HCT116 (cell line): ENCODE measurements at regions not wholly inside any gene's neighbourhood (a gene's known extent, or its start where the extent isn't known, plus 50 kb on each side); places are given as distances from the start of the nearest gene placed in this dataset.

Source experiments
- ATAC-seq: fragments of 200-7000 bp; cut with Tn5 transposase; 2 replicates; pipeline ENCODE4 v1.9.1; 2020; ENCODE audit warnings: mild to moderate bottlenecking, moderate library complexity
- BruUV-seq: library from RNA; stranded (reverse); fragments of 400-500 nt; replicated peaks from 2 replicates; lab custom pipeline; 2021; lab: Mats Ljungman, UMichigan
- CTCF ChIA-PET: fragments of 300-600 bp; sonication (Branson Sonifier 250); formaldehyde crosslinking; loops from one replicate; lab custom pipeline; 2021; ENCODE audit warnings: antibody characterized with exemption; lab: Charles Lee
- POLR2A ChIA-PET: fragments of 300-600, 350-600 bp; sonication (Branson Sonifier 250); formaldehyde crosslinking; loops from one replicate; lab custom pipeline; 2021; ENCODE audit warnings: antibody characterized with exemption; lab: Charles Lee
- RAD21 ChIA-PET, 2 experiments: fragments of 300-600 bp; sonication (Branson Sonifier 250); formaldehyde crosslinking; loops; one replicate each; lab custom pipeline; 2023; ENCODE audit warnings: low total read pairs in 2 of 2; ENCODE audit not compliant: uncharacterized antibody in 2 of 2, unreplicated experiment in 2 of 2, low non-redundant PET in 1 of 2; lab: Charles Lee
- DNase-seq: peaks from one replicate; pipeline ENCODE4 v3.0.0-alpha.2; 2010; ENCODE audit warnings: low read depth, low spot score
- H2AFZ ChIP-seq: fragments of 200-600 bp; shearing (Covaris generic), sonication (generic); 2 replicates; pipeline ENCODE4 v1.6.1; 2017; ENCODE audit warnings: low read depth, mixed run types, mixed read lengths, antibody characterized with exemption, low read length; ENCODE audit not compliant: poor library complexity, severe bottlenecking
- H3K27ac ChIP-seq: 2 replicates; pipeline ENCODE4 v1.5.1; 2012; ENCODE audit warnings: low read depth, low read length
- H3K27me3 ChIP-seq: fragments of 200-600 bp; sonication (generic); 2 replicates; pipeline ENCODE4 v1.6.1; 2016; ENCODE audit warnings: mixed run types, low read length, mixed read lengths; ENCODE audit not compliant: insufficient read depth
- H3K36me3 ChIP-seq, 2 experiments: fragments of 200-500 bp in 1 of 2; fragments of 200-600 bp in 1 of 2; sonication (Bioruptor generic) in 1 of 2; sonication (generic) in 1 of 2; 2 replicates each; pipeline versions ENCODE4 v1.5.1 to v1.6.1; 2014 to 2016; ENCODE audit warnings: low read length in 2 of 2, inconsistent platforms in 1 of 2, mixed read lengths in 1 of 2, mixed run types in 1 of 2; ENCODE audit not compliant: insufficient read depth in 2 of 2, control insufficient read depth in 1 of 2
- H3K4me1 ChIP-seq, 2 experiments: fragments of 200-600 bp in 1 of 2; sonication (generic) in 1 of 2; 2 replicates each; pipeline versions ENCODE4 v1.5.1 to v1.6.1; 2012 to 2017; ENCODE audit warnings: low read length in 2 of 2, inconsistent platforms in 1 of 2, mild to moderate bottlenecking in 1 of 2, mixed read lengths in 1 of 2, mixed run types in 1 of 2, moderate library complexity in 1 of 2; ENCODE audit not compliant: insufficient read depth in 2 of 2, control insufficient read depth in 1 of 2
- H3K4me2 ChIP-seq: fragments of 200-600 bp; sonication (generic); 2 replicates; pipeline ENCODE4 v1.6.1; 2017; ENCODE audit warnings: mixed run types, low read length, mixed read lengths
- H3K4me3 ChIP-seq, 2 experiments: fragments of 200-600 bp in 1 of 2; sonication (generic) in 1 of 2; replicated peaks in 1 of 2; 2 replicates each; pipeline ENCODE4 v1.5.1; 2011 to 2016; ENCODE audit warnings: low read length in 2 of 2, control low read depth in 1 of 2, low read depth in 1 of 2, mild to moderate bottlenecking in 1 of 2, mixed read lengths in 1 of 2, mixed run types in 1 of 2
- H3K79me2 ChIP-seq: fragments of 200-600 bp; sonication (generic); 2 replicates; pipeline ENCODE4 v1.6.1; 2017; ENCODE audit warnings: mild to moderate bottlenecking, mixed run types, low read length, moderate library complexity, mixed read lengths; ENCODE audit not compliant: insufficient read depth
- H3K9ac ChIP-seq: fragments of 200-600 bp; sonication (generic); 2 replicates; pipeline ENCODE4 v1.6.1; 2016; ENCODE audit warnings: low read length, mixed read lengths
- H3K9me2 ChIP-seq: fragments of 200-600 bp; sonication (generic), shearing (Covaris generic); 2 replicates; pipeline ENCODE4 v1.6.1; 2017; ENCODE audit warnings: mixed run types, mild to moderate bottlenecking, moderate library complexity; ENCODE audit not compliant: insufficient read depth
- H3K9me3 ChIP-seq, 2 experiments: fragments of 200-500 bp in 1 of 2; fragments of 200-600 bp in 1 of 2; sonication (Bioruptor generic) in 1 of 2; sonication (generic) in 1 of 2; 2 replicates each; pipeline ENCODE4 v1.6.1; 2014 to 2017; ENCODE audit warnings: low read length in 2 of 2, mixed read lengths in 2 of 2, inconsistent platforms in 1 of 2, low read depth in 1 of 2, mild to moderate bottlenecking in 1 of 2, mixed run types in 1 of 2, moderate library complexity in 1 of 2; ENCODE audit not compliant: control insufficient read depth in 1 of 2, insufficient read depth in 1 of 2
- H4K20me1 ChIP-seq: fragments of 200-600 bp; sonication (generic), shearing (Covaris generic); 2 replicates; pipeline ENCODE4 v1.6.1; 2017; ENCODE audit warnings: mixed run types, mild to moderate bottlenecking, moderate library complexity; ENCODE audit not compliant: insufficient read depth
- ATF3 ChIP-seq: IDR thresholded peaks from 2 replicates; pipeline ENCODE4 v1.6.1; 2012
- CEBPB ChIP-seq: IDR thresholded peaks from 2 replicates; pipeline ENCODE4 v1.6.1; 2012; ENCODE audit warnings: low read depth
- CTCF ChIP-seq, 3 experiments: fragments of 200-600 bp in 1 of 3; sonication (generic) in 1 of 3; IDR thresholded peaks in 2 of 3; conservative IDR thresholded peaks in 1 of 3; 2 replicates each; pipeline ENCODE4 v1.5.1; 2012 to 2017; ENCODE audit warnings: low read depth in 2 of 3, low read length in 2 of 3, antibody characterized with exemption in 1 of 3, borderline replicate concordance in 1 of 3, control low read depth in 1 of 3, mild to moderate bottlenecking in 1 of 3, mixed read lengths in 1 of 3, mixed run types in 1 of 3, moderate library complexity in 1 of 3; ENCODE audit not compliant: insufficient read depth in 1 of 3
- ELF1 ChIP-seq: IDR thresholded peaks from 2 replicates; pipeline ENCODE4 v1.6.1; 2012; ENCODE audit warnings: low read depth, borderline replicate concordance
- EZH2 ChIP-seq: fragments of 200-600 bp; sonication (generic); IDR thresholded peaks from 2 replicates; pipeline ENCODE4 v1.6.1; 2017; ENCODE audit warnings: antibody characterized with exemption, mixed run types
- EZH2phosphoT487 ChIP-seq: fragments of 200-600 bp; IDR thresholded peaks from 2 replicates; pipeline ENCODE4 v1.6.1; 2018; ENCODE audit warnings: antibody characterized with exemption, borderline replicate concordance
- FOSL1 ChIP-seq: IDR thresholded peaks from 2 replicates; pipeline ENCODE4 v1.6.1; 2012; ENCODE audit warnings: low read depth
- MAX ChIP-seq: IDR thresholded peaks from 2 replicates; pipeline ENCODE4 v1.6.1; 2012
- POLR2A ChIP-seq: IDR thresholded peaks from 2 replicates; pipeline ENCODE4 v1.7.0; 2011; ENCODE audit warnings: borderline replicate concordance; ENCODE audit not compliant: insufficient read depth, insufficient read length; ENCODE audit errors: extremely low read depth
- POLR2AphosphoS5 ChIP-seq: IDR thresholded peaks from 2 replicates; pipeline ENCODE4 v1.6.1; 2011; ENCODE audit warnings: mild to moderate bottlenecking, low read depth, low read length, moderate library complexity
- RAD21 ChIP-seq: IDR thresholded peaks from 2 replicates; pipeline ENCODE4 v1.6.1; 2012; ENCODE audit warnings: low read depth, mild to moderate bottlenecking
- SIN3A ChIP-seq: IDR thresholded peaks from 2 replicates; pipeline ENCODE4 v1.6.1; 2012; ENCODE audit warnings: low read depth
- SRF ChIP-seq: IDR thresholded peaks from 2 replicates; pipeline ENCODE4 v1.6.1; 2012; ENCODE audit warnings: low read depth
- YY1 ChIP-seq: IDR thresholded peaks from 2 replicates; pipeline ENCODE4 v1.6.1; 2011; ENCODE audit warnings: low read length, low read depth, moderate library complexity, mild to moderate bottlenecking; ENCODE audit not compliant: insufficient replicate concordance; ENCODE audit errors: extremely low read depth
- ZBTB33 ChIP-seq: IDR thresholded peaks from 2 replicates; pipeline ENCODE4 v1.6.1; 2011; ENCODE audit warnings: mild to moderate bottlenecking, low read length, moderate library complexity; ENCODE audit not compliant: insufficient replicate concordance; ENCODE audit errors: extremely low read depth
- ZFX ChIP-seq: fragments of 450-650 bp; IDR thresholded peaks from 2 replicates; pipeline ENCODE4 v1.6.1; 2017
- intact Hi-C: fragments of 100-400 bp; cut with micrococcal nuclease; formaldehyde crosslinking; loops from 2 replicates; pipeline ENCODE4 v1.10.0; 2022

- no peak for TF ChIP-seq YY1
- TF ChIP-seq ZFX = no peak
- TF ChIP-seq MAX = no peak
- TF ChIP-seq ELF1 = no peak
- no peak for TF ChIP-seq ATF3
These were observed 87.4 kb upstream of the TNS3 start (continued) for GRCh38 chr7:47669178-47669891.

- H3K27me3 ChIP-seq = no peaks in the 10 kb centered on the region
- no peak for DNase-seq
- no peak overlapping the region for H3K27ac ChIP-seq
- no peak for ATAC-seq
- no peak overlapping the region for H3K4me3 ChIP-seq
- BruUV-seq = no TSS peak
- intact Hi-C loops = no loop called here
- TF ChIP-seq FOSL1 (no peak), CTCF (IDR thresholded peaks at IDR 0.05 in 2 of 3, conservative IDR thresholded peaks at IDR 0.05 in 1 of 3; ENCODE audit: borderline replicate concordance in 1 of 3, insufficient read depth in 1 of 3, low read depth in 2 of 3, low read length in 2 of 3) (no peak), ZFX (no peak), ZBTB33 (no peak), POLR2A (no peak), EZH2phosphoT487 (no peak), YY1 (no peak), EZH2 (no peak), SRF (no peak), POLR2AphosphoS5 (no peak), CEBPB (no peak), ATF3 (no peak), SIN3A (no peak), RAD21 (no peak)
- H3K9me2 ChIP-seq = no peaks in the 10 kb centered on the region
- H3K4me2 ChIP-seq = no peak overlapping the region
- H3K9me3 ChIP-seq = no peaks in the 10 kb centered on the region
- H3K36me3 ChIP-seq = no peaks in the 10 kb centered on the region
- no peak overlapping the region for H3K9ac ChIP-seq
- ChIA-PET RAD21 (no interaction called here), POLR2A (no interaction called here), CTCF (no interaction called here)
- H3K4me1 ChIP-seq = peaks cover 3 to 9% of the 10 kb centered on the region in 2 experiments; a peak in 3 of 4 replicates
- no peak overlapping the region for H2AFZ ChIP-seq
- H3K79me2 ChIP-seq = no peaks in the 10 kb centered on the region
- no peaks in the 10 kb centered on the region for H4K20me1 ChIP-seq
These were observed 84.4 kb upstream of the TNS3 start for GRCh38 chr7:47666164-47666862.
